Endodermal cell (in vitro differentiated cells): ENCODE measurements at regions not wholly inside any gene's neighbourhood (a gene's known extent, or its start where the extent isn't known, plus 50 kb on each side); places are given as distances from the start of the nearest gene placed in this dataset.

Experiments
- DNase-seq: peaks from one replicate; pipeline ENCODE4 v3.0.0-alpha.2; 2017
- H3K27ac ChIP-seq: 2 replicates; pipeline ENCODE4 v1.5.1; 2013; ENCODE audit warnings: mild to moderate bottlenecking, low read depth, low read length, moderate library complexity
- H3K27me3 ChIP-seq: 2 replicates; pipeline ENCODE4 v1.6.1; 2013; ENCODE audit warnings: mild to moderate bottlenecking, low read length, moderate library complexity; ENCODE audit not compliant: insufficient read depth, control insufficient read depth, poor library complexity, severe bottlenecking
- H3K36me3 ChIP-seq: 2 replicates; pipeline ENCODE4 v1.7.0; 2013; ENCODE audit warnings: mild to moderate bottlenecking, low read length, moderate library complexity; ENCODE audit not compliant: control insufficient read depth, insufficient read depth
- H3K4me1 ChIP-seq: one replicate; pipeline ENCODE4 v1.7.0; 2013; ENCODE audit warnings: low read length; ENCODE audit not compliant: control insufficient read depth, insufficient read depth
- H3K4me3 ChIP-seq: 2 replicates; pipeline ENCODE4 v1.5.1; 2013; ENCODE audit warnings: mild to moderate bottlenecking, low read length, moderate library complexity
- H3K9ac ChIP-seq: 2 replicates; pipeline ENCODE4 v1.6.1; 2013; ENCODE audit warnings: mild to moderate bottlenecking, low read length, moderate library complexity; ENCODE audit not compliant: poor library complexity, severe bottlenecking; ENCODE audit errors: extremely low read depth
- H3K9me3 ChIP-seq: 2 replicates; pipeline ENCODE4 v1.6.1; 2013; ENCODE audit warnings: mild to moderate bottlenecking, low read length, moderate library complexity; ENCODE audit not compliant: control insufficient read depth
- H3K27ac Mint-ChIP-seq: 2 replicates; pipeline ENCODE4 v1.8.0; 2020; ENCODE audit warnings: mixed read lengths
- H3K27me3 Mint-ChIP-seq: 2 replicates; pipeline ENCODE4 v1.8.0; 2021; ENCODE audit warnings: mild to moderate bottlenecking, mixed read lengths; ENCODE audit not compliant: insufficient read depth
- H3K36me3 Mint-ChIP-seq: 2 replicates; pipeline ENCODE4 v1.8.0; 2020; ENCODE audit warnings: low read depth, mixed read lengths
- H3K4me1 Mint-ChIP-seq: 2 replicates; pipeline ENCODE4 v1.8.0; 2020; ENCODE audit warnings: mixed read lengths
- H3K4me3 Mint-ChIP-seq: 2 replicates; pipeline ENCODE4 v1.8.0; 2020; ENCODE audit warnings: mild to moderate bottlenecking, moderate library complexity, mixed read lengths
- H3K9me3 Mint-ChIP-seq: 2 replicates; pipeline ENCODE4 v1.8.0; 2020; ENCODE audit warnings: mild to moderate bottlenecking, mixed read lengths
- CTCF ChIP-seq: fragments of 200-600 bp; sonication (generic); conservative IDR thresholded peaks from 2 replicates; pipeline ENCODE4 v1.5.0; 2021; ENCODE audit warnings: antibody characterized with exemption, mild to moderate bottlenecking
- WGBS, 2 experiments: methylation state at CpG; one replicate each; pipeline versions ENCODE4 v1.1.5 to v1.1.7; 2013; ENCODE audit warnings: missing lambda C conversion rate in 2 of 2, mixed read lengths in 1 of 2; ENCODE audit not compliant: insufficient coverage in 1 of 2, insufficient read length in 1 of 2; 5-methylcytosine and 5-hydroxymethylcytosine counted together

GRCh38 chrX:8037593-8038348 is 110.6 kb upstream of the PNPLA4 start:
- TF ChIP-seq CTCF: peak; percentile 57
- Histone ChIP-seq H3K4me1 (no peaks in the 10 kb centered on the region), H3K4me3 (no peak overlapping the region), H3K27ac (no peak overlapping the region), H3K9me3 (no peaks in the 10 kb centered on the region), H3K9ac (no peak overlapping the region), H3K27me3 (no peaks in the 10 kb centered on the region), H3K36me3 (no peaks in the 10 kb centered on the region)
- no peak for DNase-seq
- Mint-ChIP-seq H3K4me1 (peaks cover 10% of the 10 kb centered on the region), H3K9me3 (no peaks in the 10 kb centered on the region), H3K27me3 (no peaks in the 10 kb centered on the region), H3K36me3 (no peaks in the 10 kb centered on the region), H3K27ac (no peak overlapping the region), H3K4me3 (no peak overlapping the region)
- WGBS, 2 experiments: 90 to 96% methylated on average over 5 to 8 of the region's 8 CpGs

- no peak overlapping the region for H3K4me3 Mint-ChIP-seq
Observed at GRCh38 chrX:8036914-8037313, 109.7 kb upstream of the PNPLA4 start.

GRCh38 chrX:8034058-8034457 is 106.8 kb upstream of the PNPLA4 start:
- H3K9me3 Mint-ChIP-seq: no peaks in the 10 kb centered on the region
- no peaks in the 10 kb centered on the region for H3K27me3 Mint-ChIP-seq
- no peak overlapping the region for H3K27ac Mint-ChIP-seq
- H3K4me1 ChIP-seq: no peaks in the 10 kb centered on the region
- no peaks in the 10 kb centered on the region for H3K36me3 Mint-ChIP-seq
- no peaks in the 10 kb centered on the region for H3K36me3 ChIP-seq
- no peaks in the 10 kb centered on the region for H3K9me3 ChIP-seq
- H3K4me1 Mint-ChIP-seq: peaks cover 10% of the 10 kb centered on the region
- H3K27me3 ChIP-seq: no peaks in the 10 kb centered on the region
- no peak overlapping the region for H3K4me3 ChIP-seq
- H3K27ac ChIP-seq: no peak overlapping the region
- peak; percentile 58 for DNase-seq
- WGBS, 2 experiments: 56% methylated on average over 6 of the region's 8 CpGs; no CpG with 5 or more reads in 1 of the 2 experiments
- H3K9ac ChIP-seq: no peak overlapping the region
- no peak for TF ChIP-seq CTCF
- H3K4me3 Mint-ChIP-seq: no peak overlapping the region

More at GRCh38 chrX:8036914-8037313, 109.7 kb upstream of the PNPLA4 start:
- H3K36me3 ChIP-seq: no peaks in the 10 kb centered on the region
- H3K9me3 ChIP-seq: no peaks in the 10 kb centered on the region
- WGBS, 2 experiments: 75 to 78% methylated on average over 1 to 4 of the region's 4 CpGs
- TF ChIP-seq CTCF: no peak
- no peak overlapping the region for H3K9ac ChIP-seq
- Mint-ChIP-seq H3K4me1 (peaks cover 10% of the 10 kb centered on the region), H3K9me3 (no peaks in the 10 kb centered on the region), H3K36me3 (no peaks in the 10 kb centered on the region), H3K27ac (no peak overlapping the region), H3K27me3 (no peaks in the 10 kb centered on the region)
- H3K4me3 ChIP-seq: no peak overlapping the region
- no peaks in the 10 kb centered on the region for H3K4me1 ChIP-seq
- no peak overlapping the region for H3K27ac ChIP-seq
- no peaks in the 10 kb centered on the region for H3K27me3 ChIP-seq
- no peak for DNase-seq
